ENCODE measurements at regions not wholly inside any gene's neighbourhood (a gene's known extent, or its start where the extent isn't known, plus 50 kb on each side); places are given as distances from the start of the nearest gene placed in this dataset.

DNA sequence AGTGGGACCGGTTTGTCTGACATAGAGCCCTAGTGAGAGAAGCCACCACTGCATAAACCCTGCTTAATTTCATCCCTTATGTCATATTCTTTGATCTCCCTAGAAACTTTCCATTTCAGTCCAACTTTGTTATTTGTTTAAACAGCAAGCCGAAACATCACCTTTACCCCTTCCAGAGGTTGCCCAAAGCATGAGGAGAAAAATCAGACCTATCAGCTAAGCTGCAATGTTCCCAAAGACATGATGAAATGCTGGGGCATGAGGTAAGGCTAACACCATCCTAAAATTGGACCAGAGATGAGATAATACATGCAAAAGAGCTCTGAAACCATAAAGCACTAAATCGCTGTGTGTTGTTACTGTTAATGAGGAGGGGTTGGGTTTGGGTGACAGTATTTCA is 447.9 kb upstream of the ACVR2A start:
- no peak for DNase-seq

- DNase-seq = no peak
These were observed 450.5 kb upstream of the ACVR2A start for GRCh38 chr2:147394179-147394790.

- DNase-seq = no peak
These were observed 452.6 kb upstream of the ACVR2A start for GRCh38 chr2:147392180-147392579.

DNA sequence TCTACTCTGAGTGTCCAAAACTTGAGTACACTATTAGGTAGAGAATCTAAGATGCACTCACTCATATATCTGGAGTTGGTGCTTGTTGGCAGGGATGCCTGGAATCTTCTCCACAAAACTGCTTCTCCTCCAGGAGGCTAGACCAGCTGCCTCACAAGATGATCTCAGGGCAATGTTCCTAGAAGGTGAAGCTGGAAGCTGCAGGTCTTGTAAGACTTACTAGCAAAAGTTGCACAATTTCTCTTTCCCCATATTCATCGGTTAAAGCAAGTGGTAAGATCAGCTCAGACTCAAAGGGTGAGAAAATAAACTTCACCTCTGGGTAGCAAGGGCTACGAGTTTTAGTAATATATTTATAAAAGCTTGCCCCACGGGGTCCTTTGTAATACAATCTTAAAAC is 454.4 kb upstream of the ACVR2A start:
- DNase-seq = no peak

- DNase-seq = no peak
These were observed 455.6 kb upstream of the ACVR2A start for GRCh38 chr2:147389218-147389617.

DNA sequence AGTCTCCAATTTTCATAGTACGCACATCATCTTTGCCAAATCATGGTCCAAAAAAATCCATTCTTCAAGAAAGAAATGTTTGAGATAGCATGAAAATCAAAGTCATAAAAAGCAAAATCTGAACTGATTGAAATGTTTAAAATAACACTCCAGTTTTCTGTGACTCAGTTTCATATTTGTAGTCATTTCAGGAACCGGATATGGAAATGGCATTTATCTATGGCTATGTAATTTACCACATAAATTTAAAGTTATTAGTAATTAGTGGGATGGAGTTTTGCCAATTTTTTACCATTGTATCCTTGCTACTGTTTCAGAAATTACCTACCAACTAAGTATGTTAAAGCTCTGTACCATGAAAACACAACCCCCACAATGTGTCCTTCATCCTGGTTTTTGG is 456.6 kb upstream of the ACVR2A start:
- DNase-seq = no peak

DNA sequence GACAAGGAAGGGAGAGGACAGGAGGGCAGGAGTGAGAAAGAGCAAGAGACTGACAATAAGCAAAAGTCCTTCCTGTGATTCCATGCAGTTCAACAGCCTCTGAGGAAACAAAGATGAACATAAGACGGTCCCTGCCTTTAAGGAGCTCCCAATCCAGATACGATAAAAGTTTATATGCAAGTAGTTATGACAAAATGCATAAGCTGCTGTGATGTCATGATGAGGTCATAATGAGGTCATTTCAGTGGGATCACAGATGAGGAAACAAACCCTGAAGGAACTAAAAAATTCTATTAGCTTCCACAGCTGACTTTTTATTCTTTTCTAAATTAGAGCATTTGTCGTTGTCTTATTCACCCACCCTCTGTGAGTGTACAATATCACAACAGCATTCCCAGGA is 458.5 kb upstream of the ACVR2A start:
- no peak for DNase-seq

GRCh38 chr2:147385600-147385999 is 459.2 kb upstream of the ACVR2A start:
- no peak for DNase-seq

- DNase-seq = no peak
These were observed 460.2 kb upstream of the ACVR2A start for GRCh38 chr2:147384659-147385058.

GRCh38 chr2:147382322-147382948 is 462.4 kb upstream of the ACVR2A start:
- peak; percentile 19 for DNase-seq

DNA sequence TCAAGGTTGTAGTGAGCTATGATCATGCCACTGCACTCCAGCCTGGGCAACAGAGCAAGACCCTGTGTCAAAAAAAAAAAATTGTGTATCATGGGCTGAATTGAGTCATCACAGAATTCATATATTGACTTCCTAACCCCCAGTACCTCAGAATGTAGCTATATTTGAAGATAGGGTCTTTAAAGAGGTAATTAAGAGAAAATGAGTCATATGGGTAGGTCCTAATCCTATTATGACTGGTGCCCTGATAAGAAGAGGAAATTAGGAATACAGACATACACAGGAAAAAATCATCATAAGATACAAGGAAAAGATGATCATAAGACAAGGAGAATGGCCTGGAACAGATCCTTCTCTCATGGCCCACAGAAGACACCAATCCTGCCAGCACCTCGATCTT is 466.4 kb upstream of the ACVR2A start:
- DNase-seq = no peak

- DNase-seq = no peak
These were observed 469.8 kb upstream of the ACVR2A start for GRCh38 chr2:147375073-147375472.

GRCh38 chr2:147374423-147374811 is 470.4 kb upstream of the ACVR2A start:
- no peak for DNase-seq

DNA sequence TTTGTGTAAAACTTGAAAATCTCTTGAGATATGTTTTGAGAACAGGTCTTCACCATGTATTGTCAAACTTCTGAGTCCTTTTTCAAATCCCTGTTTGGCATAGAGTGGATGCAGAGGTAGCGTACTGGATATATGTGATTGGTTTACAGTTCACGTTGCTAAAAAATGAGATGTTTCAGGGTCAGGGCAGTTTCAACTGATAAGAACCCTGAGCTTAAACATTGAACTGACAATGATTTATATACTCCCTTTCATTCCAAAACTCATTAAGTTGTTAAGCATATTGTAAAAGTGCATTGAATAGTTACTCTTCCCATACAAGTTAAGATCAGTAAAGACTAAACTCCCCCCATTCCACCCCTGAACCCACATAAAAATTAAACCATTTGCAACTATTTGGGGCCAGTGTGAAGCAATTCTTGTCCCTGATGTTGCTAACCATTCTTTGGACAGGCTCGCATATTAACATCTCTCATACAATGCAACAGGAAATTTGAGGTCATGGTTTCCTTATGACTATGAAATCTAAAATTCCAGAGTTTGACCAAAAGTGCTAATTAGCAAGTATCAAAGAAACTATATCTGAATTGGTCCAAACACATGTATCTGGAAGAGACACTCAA is 470.9 kb upstream of the ACVR2A start:
- DNase-seq = no peak

DNA sequence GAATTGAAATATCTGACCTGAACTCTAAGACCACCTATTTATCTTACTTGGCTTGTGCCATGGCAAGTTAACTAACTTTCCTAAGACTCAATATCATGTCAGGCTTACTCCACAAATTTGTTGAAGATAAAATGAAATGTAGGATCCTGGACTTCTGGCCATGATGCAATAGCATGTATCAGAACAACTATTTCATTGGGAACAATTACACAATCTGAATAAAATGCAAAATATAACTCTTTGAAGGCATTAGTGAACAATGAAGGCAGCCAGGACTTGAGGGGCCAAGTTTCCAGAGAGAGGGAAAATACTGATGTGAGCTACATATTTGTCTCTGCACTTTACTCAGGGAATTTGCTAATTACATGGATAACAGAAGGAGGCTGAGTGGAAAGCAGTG is 476.5 kb upstream of the ACVR2A start:
- no peak for DNase-seq

GRCh38 chr2:147366279-147366678 is 478.6 kb upstream of the ACVR2A start:
- no peak for DNase-seq

DNA sequence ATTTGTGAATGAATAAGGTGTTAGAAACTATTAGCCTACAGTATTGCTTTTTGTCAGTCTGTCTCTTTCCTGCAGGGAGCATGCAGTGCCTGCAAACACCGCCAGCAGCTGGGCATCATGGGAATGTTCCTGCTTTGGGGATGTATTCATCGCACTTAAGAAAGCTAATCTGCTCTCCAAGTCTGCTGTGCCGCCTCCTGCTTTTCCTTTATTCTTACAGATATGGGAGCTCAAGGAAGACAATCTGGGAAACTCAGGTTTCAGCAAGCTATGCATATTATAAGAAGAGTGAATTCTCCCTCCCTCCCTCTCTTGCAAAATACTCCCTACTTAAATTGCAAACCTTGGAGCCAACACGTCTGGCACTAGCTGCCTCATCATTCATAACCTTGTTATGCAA is 479.2 kb upstream of the ACVR2A start:
- DNase-seq = peak; percentile 51

DNA sequence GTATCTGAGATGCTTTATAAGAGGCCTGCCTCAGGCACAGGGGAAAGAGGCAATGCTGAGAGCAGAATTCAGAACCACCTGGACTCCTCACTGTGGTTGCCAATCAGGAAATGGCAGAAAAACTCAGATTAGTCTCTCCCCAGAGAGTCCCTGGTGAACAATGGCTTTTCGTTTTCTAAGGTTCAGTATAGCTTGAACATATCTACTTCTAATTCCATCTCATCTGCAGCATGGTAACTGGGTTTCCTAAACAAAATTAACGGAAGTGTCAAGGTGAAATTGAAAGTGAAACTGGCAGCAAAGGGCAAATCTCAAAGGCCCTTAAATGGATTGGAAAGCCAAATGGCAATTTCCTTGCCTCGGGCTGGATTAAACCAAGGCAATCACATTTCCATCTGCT is 480.2 kb upstream of the ACVR2A start:
- DNase-seq = peak; percentile 40

- no peak for DNase-seq
These were observed 481.6 kb upstream of the ACVR2A start for GRCh38 chr2:147363181-147363580.

GRCh38 chr2:147358375-147358774 is 486.5 kb upstream of the ACVR2A start:
- DNase-seq = no peak

DNA sequence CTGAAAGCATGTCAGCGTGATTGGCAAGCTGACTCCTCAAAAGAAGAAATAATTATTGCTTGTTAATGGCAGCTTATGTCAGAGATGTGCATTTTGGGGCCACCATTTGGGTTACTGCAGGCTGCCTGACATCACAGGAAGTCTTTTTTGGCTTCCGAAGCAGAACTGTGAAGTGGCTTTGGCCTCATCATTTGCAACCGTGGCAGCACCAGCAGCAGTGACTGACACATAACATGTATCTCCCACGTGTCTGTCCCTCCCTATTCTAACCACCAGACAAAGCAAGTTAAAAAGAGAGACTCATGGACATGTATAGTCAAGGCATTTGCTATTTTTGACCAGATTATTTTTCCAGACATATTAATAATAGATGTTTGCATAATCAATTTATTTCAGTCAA is 488.7 kb upstream of the ACVR2A start:
- DNase-seq = no peak

GRCh38 chr2:147355706-147356105 is 489.1 kb upstream of the ACVR2A start:
- no peak for DNase-seq

GRCh38 chr2:147353072-147353381 is 491.8 kb upstream of the ACVR2A start:
- DNase-seq = no peak

- no peak for DNase-seq
These were observed 492.4 kb upstream of the ACVR2A start for GRCh38 chr2:147352264-147353071.

Measured in NCI-H82 (cell line).